ENCODE measurements at regions not wholly inside any gene's neighbourhood (a gene's known extent, or its start where the extent isn't known, plus 50 kb on each side); places are given as distances from the start of the nearest gene placed in this dataset.
"Not testable (repeated sequence)": the region's sequence is repeated elsewhere in the genome, so short reads cannot be mapped to it uniquely, and the experiment has no call there.

- DNase-seq (ENCODE audit: low spot score) = no peak
Observed at GRCh38 chr9:120338340-120338739, 241.6 kb downstream of the CDK5RAP2 start.

- no peak for DNase-seq (ENCODE audit: low spot score)
Observed at GRCh38 chr9:120337131-120337530, 242.8 kb downstream of the CDK5RAP2 start.

DNA sequence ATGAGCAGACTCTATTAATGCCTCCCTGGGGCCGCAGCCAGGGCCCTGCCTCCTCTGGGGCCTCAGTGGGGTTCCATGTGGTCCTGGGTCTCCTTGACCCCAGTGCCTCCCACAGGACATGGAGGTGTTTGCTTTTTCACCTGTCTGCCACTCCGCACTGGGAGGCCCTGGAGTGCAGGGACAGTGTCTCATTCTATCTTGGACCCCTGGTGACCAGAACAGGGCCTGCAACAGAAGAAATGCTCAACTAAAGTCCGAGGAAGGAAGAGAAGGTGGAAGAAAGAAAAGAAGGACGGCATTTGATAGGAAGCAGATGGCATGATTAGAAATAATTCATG lies 243.2 kb downstream of the CDK5RAP2 start:
- no peak for DNase-seq (ENCODE audit: low spot score)

DNA sequence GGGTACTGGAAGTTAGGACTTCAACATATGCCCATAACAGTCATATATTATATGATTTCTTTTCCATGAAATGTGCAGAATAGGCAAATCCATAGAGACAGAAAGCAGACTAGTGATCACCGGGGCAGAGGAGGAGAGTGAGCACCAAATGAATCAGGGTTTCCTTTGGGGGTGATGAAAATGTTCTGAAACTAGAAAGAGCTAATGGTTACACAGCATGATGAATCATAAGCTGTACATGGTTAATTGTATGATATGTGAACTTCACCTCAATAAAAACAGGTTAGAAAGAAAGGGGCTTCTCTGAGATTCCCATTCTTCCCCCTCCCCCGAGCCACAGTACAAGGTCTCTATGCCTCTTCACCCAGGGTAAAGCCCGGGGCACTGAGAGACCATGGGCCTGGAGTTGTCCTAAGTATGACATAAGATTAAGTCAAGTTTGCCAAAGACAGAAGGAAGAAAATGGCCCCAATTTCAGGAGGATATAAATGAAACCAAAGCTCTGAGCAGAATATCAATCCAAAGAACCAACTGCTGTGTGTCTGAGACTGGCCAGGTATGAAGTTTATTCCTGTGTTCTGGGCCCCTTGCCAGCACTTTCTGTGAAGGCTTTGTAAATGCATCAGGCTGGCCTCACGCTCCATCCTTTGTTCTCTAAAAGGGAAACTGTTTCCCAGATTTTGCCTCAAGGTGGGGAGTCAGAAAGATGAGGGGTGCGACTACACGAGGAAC lies 243.8 kb downstream of the CDK5RAP2 start:
- no peak for DNase-seq (ENCODE audit: low spot score)

- no peak for DNase-seq (ENCODE audit: low spot score)
Observed at GRCh38 chr9:120331913-120332312, 248.1 kb downstream of the CDK5RAP2 start.

- DNase-seq (ENCODE audit: low spot score) = no peak
Observed at GRCh38 chr9:120330031-120330430, 249.9 kb downstream of the CDK5RAP2 start.

DNA sequence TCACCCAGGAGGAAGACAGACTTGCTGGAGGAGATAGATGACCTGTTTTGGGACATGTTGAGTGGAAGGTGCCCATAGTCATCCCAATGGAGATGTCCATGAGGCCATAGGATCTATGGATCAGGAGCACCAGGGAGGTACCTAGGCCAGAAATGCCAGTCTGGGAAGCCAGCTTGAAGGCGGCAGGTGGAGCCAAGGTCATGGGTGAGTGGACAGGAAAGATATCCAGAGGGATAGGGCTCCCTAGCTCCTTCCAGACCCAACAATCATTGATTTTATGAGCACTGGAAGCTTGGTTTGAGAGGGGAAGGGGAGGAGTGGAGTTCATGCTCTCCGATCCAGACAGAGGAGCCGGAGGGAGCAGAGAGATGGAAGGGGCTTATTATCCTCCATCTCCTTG lies 252.6 kb downstream of the CDK5RAP2 start:
- no peak for DNase-seq (ENCODE audit: low spot score)

- DNase-seq (ENCODE audit: low spot score) = no peak
Observed at GRCh38 chr9:120326049-120326693, 253.8 kb downstream of the CDK5RAP2 start.

- no peak for DNase-seq (ENCODE audit: low spot score)
Observed at GRCh38 chr9:120324996-120325642, 254.8 kb downstream of the CDK5RAP2 start.

DNA sequence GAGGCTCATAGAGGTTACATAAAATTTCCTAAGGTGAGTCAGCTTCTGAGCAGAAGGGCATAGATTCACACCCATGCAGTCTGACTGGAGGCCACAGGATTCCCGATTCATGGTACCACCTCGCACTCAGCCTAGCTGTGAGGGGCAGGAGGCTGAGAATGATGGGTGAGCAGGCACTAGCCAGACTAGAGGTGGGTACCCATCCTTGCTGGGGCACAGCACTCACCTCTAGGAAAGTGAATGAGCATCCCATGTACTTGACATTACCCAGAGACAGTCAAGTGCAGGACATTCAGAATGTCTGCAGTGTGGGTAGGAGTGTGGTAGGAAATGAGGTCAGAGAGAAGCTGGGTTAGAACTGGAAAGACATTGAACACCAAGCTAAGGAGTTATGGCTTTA lies 255.5 kb downstream of the CDK5RAP2 start:
- no peak for DNase-seq (ENCODE audit: low spot score)

DNA sequence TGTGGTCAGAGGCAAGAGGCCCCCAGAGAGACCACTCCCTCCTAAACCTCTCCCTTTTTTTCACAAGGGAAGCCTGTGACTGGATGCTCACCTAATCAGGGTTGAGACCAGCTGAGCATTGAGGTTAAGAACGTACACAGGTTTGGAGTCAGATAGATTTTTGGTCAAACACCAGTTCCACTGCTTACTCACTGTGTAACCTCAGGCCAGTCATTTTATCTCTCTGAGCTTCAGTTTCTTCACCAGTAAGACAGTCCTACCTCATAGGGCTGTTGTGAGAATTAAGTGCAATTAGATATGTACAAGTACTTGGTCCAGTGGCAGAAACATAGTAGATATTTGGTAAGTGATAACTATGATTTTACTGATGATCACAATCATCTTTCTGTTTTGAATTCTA lies 256.8 kb downstream of the CDK5RAP2 start:
- no peak for DNase-seq (ENCODE audit: low spot score)

DNA sequence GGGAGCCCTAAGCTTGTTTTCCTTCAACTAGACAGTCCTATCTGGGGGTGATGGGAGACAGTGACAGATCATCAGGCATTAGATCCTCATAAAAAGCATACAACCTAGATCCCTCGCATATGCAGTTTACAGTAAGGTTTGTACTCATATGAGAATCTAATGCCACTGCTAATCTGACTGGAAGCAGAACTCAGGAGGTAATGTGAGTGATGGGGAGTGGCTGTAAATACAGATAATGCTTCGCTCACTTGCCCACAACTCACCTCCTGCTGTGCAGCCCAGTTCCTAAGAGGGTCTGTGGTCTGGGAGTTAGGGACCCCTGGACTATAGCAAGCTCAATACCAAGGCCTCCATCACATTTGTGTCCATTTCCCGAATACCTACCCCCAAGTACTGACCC lies 260.5 kb downstream of the CDK5RAP2 start:
- no peak for DNase-seq (ENCODE audit: low spot score)

- no peak for DNase-seq (ENCODE audit: low spot score)
Observed at GRCh38 chr9:120315154-120315553, 264.8 kb downstream of the CDK5RAP2 start.

DNA sequence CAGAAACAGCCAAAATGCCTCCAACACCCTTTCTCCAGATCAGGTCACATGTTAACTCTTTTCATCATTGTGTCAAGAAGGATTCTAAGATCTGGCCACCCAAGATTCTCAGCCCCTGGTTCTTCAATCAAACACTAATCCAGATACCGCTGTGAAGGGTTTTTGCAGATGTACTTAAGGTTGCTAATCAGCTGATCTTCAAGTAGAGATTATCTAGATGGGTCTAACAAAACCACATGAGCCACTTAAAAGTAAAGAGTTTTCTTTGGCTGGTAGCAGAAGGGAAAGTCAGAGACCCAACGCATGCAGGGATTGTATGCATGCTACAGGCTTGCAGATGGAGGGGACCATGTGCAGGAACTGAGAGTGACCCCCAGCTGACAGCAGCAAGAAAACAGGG lies 267.9 kb downstream of the CDK5RAP2 start:
- no peak for DNase-seq (ENCODE audit: low spot score)

GRCh38 chr9:120310035-120310434 lies 269.9 kb downstream of the CDK5RAP2 start:
- DNase-seq (ENCODE audit: low spot score) = no peak

DNA sequence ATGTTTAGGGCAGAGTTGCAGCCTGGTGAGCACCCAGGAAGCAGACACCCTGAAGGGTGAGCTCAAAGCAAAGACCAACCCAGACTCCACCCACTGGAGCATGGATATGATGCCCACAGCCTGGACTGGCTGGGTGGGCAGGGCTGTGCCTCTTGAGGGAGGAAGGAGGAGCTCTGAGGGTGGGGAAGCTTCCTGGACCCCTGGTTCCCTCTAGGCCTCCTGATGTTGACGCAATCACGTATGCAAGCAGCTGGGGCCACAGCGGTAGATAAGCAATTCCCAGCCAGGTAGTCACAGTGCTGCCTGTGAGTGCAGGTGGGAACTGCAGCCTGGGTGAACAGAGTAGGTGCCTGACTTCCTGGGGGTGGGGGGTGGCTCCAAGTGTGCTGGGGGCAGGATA lies 271.5 kb downstream of the CDK5RAP2 start:
- DNase-seq (ENCODE audit: low spot score) = no peak

GRCh38 chr9:120307599-120307998 lies 272.4 kb downstream of the CDK5RAP2 start:
- no peak for DNase-seq (ENCODE audit: low spot score)

GRCh38 chr9:120306561-120306960 lies 273.4 kb downstream of the CDK5RAP2 start:
- DNase-seq (ENCODE audit: low spot score) = no peak

- no peak for DNase-seq (ENCODE audit: low spot score)
Observed at GRCh38 chr9:120306088-120306487, 273.9 kb downstream of the CDK5RAP2 start.

- not testable (repeated sequence) for DNase-seq (ENCODE audit: low spot score)
Observed at GRCh38 chr9:120304896-120305295, 275.1 kb downstream of the CDK5RAP2 start.

- DNase-seq (ENCODE audit: low spot score) = no peak
Observed at GRCh38 chr9:120303519-120303918, 276.4 kb downstream of the CDK5RAP2 start.

DNA sequence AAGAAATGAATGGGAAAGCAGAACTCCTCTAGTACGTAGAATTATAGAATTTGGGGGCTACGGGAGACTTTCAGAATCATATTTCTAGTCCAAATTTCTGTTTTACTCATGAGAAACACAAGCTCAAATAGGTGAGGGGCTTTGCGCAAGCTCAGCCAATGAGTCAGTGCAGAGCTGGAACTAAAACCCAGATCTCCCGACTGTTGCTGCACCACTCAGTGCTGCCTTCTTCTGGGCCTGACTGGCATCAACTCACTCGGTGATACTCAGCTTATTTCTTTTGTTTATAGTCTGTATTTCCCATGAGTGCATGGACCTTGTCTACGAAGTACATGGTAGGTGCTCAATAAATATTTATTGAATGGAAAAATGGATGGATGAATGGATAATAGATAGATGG lies 280.2 kb downstream of the CDK5RAP2 start:
- DNase-seq (ENCODE audit: low spot score) = no peak

DNA sequence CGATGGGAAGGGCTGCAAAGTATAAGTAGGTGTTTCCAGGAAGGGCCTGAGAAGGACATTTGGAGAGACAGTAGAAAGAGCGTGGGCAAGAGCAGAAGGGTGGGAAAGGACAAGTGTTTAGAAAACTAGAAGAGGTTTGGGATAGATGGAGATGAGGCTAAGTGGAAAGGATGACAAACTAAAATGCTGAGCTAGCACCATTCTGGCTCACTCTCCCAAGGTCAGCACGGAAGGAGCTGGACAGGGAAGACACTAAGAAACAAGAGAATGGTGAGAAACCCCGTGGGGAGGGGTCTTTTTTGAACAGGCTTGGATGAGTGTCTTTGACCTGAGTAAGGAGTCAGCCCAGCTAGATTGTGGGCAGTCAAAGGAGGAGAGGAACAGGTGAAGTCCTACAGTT lies 286.0 kb downstream of the CDK5RAP2 start:
- DNase-seq (ENCODE audit: low spot score) = no peak

DNA sequence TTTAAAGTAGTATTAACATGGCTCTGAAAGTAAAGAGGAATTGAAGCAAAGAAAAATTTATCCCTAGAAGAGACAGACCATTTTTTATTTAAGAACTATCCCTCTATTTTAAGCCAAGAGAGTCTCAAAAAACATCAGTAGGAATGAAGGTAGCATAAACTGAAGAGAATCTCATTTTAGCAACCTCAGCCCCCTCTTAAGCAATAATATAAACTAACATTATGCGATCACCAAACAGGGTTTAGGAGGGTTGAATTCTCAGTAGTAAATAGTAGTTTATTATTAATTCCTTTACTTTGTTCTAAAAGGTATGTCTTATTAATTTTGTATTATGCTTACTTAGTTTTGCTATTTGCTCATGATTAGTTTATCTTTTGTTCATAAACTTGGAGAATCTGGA lies 287.4 kb downstream of the CDK5RAP2 start:
- no peak for DNase-seq (ENCODE audit: low spot score)
